ENCODE measurements at regions not wholly inside any gene's neighbourhood (a gene's known extent, or its start where the extent isn't known, plus 50 kb on each side); places are given as distances from the start of the nearest gene placed in this dataset.

- DNase-seq (ENCODE audit: insufficient read length) (no peak), FAIRE-seq (no peak)
- TF ChIP-seq TAF1 (IDR thresholded peaks at IDR 0.05; ENCODE audit: borderline replicate concordance, low read depth, low read length): no peak
- TF ChIP-seq POLR2A (IDR thresholded peaks at IDR 0.05; ENCODE audit: low read depth, low read length): no peak
- TF ChIP-seq POLR2AphosphoS5 (IDR thresholded peaks at IDR 0.05; ENCODE audit: low read depth, low read length): no peak
Measured at GRCh38 chr7:97470726-97471125, 261.2 kb upstream of the TAC1 start.

GRCh38 chr7:97471491-97471890 lies 260.4 kb upstream of the TAC1 start:
- DNase-seq (ENCODE audit: insufficient read length) (no peak), FAIRE-seq (no peak)
- TF ChIP-seq TAF1 (IDR thresholded peaks at IDR 0.05; ENCODE audit: borderline replicate concordance, low read depth, low read length): no peak
- no peak for TF ChIP-seq POLR2A (IDR thresholded peaks at IDR 0.05; ENCODE audit: low read depth, low read length)
- TF ChIP-seq POLR2AphosphoS5 (IDR thresholded peaks at IDR 0.05; ENCODE audit: low read depth, low read length): no peak

GRCh38 chr7:97479740-97480290 lies 252.1 kb upstream of the TAC1 start:
- no peak for FAIRE-seq
- TF ChIP-seq POLR2A (IDR thresholded peaks at IDR 0.05; ENCODE audit: low read depth, low read length) (no peak), POLR2AphosphoS5 (IDR thresholded peaks at IDR 0.05; ENCODE audit: low read depth, low read length) (no peak)
- no peak for DNase-seq (ENCODE audit: insufficient read length)

GRCh38 chr7:97480772-97481390 lies 251.0 kb upstream of the TAC1 start:
- DNase-seq (ENCODE audit: insufficient read length) (no peak), FAIRE-seq (no peak)
- TF ChIP-seq TAF1 (IDR thresholded peaks at IDR 0.05; ENCODE audit: borderline replicate concordance, low read depth, low read length): no peak
- TF ChIP-seq POLR2A (IDR thresholded peaks at IDR 0.05; ENCODE audit: low read depth, low read length): no peak
- no peak for TF ChIP-seq POLR2AphosphoS5 (IDR thresholded peaks at IDR 0.05; ENCODE audit: low read depth, low read length)

GRCh38 chr7:97495487-97495886 lies 236.4 kb upstream of the TAC1 start:
- TF ChIP-seq POLR2A (IDR thresholded peaks at IDR 0.05; ENCODE audit: low read depth, low read length) (no peak), POLR2AphosphoS5 (IDR thresholded peaks at IDR 0.05; ENCODE audit: low read depth, low read length) (no peak), TAF1 (IDR thresholded peaks at IDR 0.05; ENCODE audit: borderline replicate concordance, low read depth, low read length) (no peak)
- DNase-seq (ENCODE audit: insufficient read length): no peak
- FAIRE-seq: no peak

- TF ChIP-seq TAF1 (IDR thresholded peaks at IDR 0.05; ENCODE audit: borderline replicate concordance, low read depth, low read length) (no peak), POLR2A (IDR thresholded peaks at IDR 0.05; ENCODE audit: low read depth, low read length) (no peak), POLR2AphosphoS5 (IDR thresholded peaks at IDR 0.05; ENCODE audit: low read depth, low read length) (no peak)
- no peak for DNase-seq (ENCODE audit: insufficient read length)
- no peak for FAIRE-seq
Measured at GRCh38 chr7:97499204-97499603, 232.7 kb upstream of the TAC1 start.

GRCh38 chr7:97503367-97504094 lies 228.4 kb upstream of the TAC1 start:
- DNase-seq (ENCODE audit: insufficient read length) (no peak), FAIRE-seq (no peak)
- no peak for TF ChIP-seq POLR2AphosphoS5 (IDR thresholded peaks at IDR 0.05; ENCODE audit: low read depth, low read length)
- no peak for TF ChIP-seq POLR2A (IDR thresholded peaks at IDR 0.05; ENCODE audit: low read depth, low read length)
- no peak for TF ChIP-seq TAF1 (IDR thresholded peaks at IDR 0.05; ENCODE audit: borderline replicate concordance, low read depth, low read length)

GRCh38 chr7:97506728-97507127 lies 225.2 kb upstream of the TAC1 start:
- TF ChIP-seq TAF1 (IDR thresholded peaks at IDR 0.05; ENCODE audit: borderline replicate concordance, low read depth, low read length) (no peak), POLR2A (IDR thresholded peaks at IDR 0.05; ENCODE audit: low read depth, low read length) (no peak), POLR2AphosphoS5 (IDR thresholded peaks at IDR 0.05; ENCODE audit: low read depth, low read length) (no peak)
- peak; percentile 4 for DNase-seq (ENCODE audit: insufficient read length)
- no peak for FAIRE-seq

GRCh38 chr7:97512441-97513207 lies 219.3 kb upstream of the TAC1 start:
- FAIRE-seq (no peak), DNase-seq (ENCODE audit: insufficient read length) (no peak)
- no peak for TF ChIP-seq POLR2AphosphoS5 (IDR thresholded peaks at IDR 0.05; ENCODE audit: low read depth, low read length)
- TF ChIP-seq TAF1 (IDR thresholded peaks at IDR 0.05; ENCODE audit: borderline replicate concordance, low read depth, low read length): no peak
- TF ChIP-seq POLR2A (IDR thresholded peaks at IDR 0.05; ENCODE audit: low read depth, low read length): no peak

GRCh38 chr7:97513326-97513725 lies 218.6 kb upstream of the TAC1 start:
- FAIRE-seq (no peak), DNase-seq (ENCODE audit: insufficient read length) (no peak)
- TF ChIP-seq POLR2A (IDR thresholded peaks at IDR 0.05; ENCODE audit: low read depth, low read length) (no peak), TAF1 (IDR thresholded peaks at IDR 0.05; ENCODE audit: borderline replicate concordance, low read depth, low read length) (no peak), POLR2AphosphoS5 (IDR thresholded peaks at IDR 0.05; ENCODE audit: low read depth, low read length) (no peak)

GRCh38 chr7:97541188-97541587 lies 190.7 kb upstream of the TAC1 start:
- FAIRE-seq (no peak), DNase-seq (ENCODE audit: insufficient read length) (no peak)
- TF ChIP-seq POLR2AphosphoS5 (IDR thresholded peaks at IDR 0.05; ENCODE audit: low read depth, low read length) (no peak), TAF1 (IDR thresholded peaks at IDR 0.05; ENCODE audit: borderline replicate concordance, low read depth, low read length) (no peak), POLR2A (IDR thresholded peaks at IDR 0.05; ENCODE audit: low read depth, low read length) (no peak)

Data from GM12892 (cell line).